H54 (cell line): ENCODE measurements at regions not wholly inside any gene's neighbourhood (a gene's known extent, or its start where the extent isn't known, plus 50 kb on each side); places are given as distances from the start of the nearest gene placed in this dataset.
"Not testable (repeated sequence)": the region's sequence is repeated elsewhere in the genome, so short reads cannot be mapped to it uniquely, and the experiment has no call there.

Source experiments
- DNase-seq: peaks from one replicate; pipeline ENCODE4 v3.0.0; 2011; ENCODE audit warnings: low spot score, mixed read lengths; ENCODE audit not compliant: insufficient read length
- FAIRE-seq: peaks from 3 replicates; lab custom pipeline; 2011; peaks lifted over from hg19 to GRCh38; lab: Jason Lieb, UNC
- POLR2A ChIP-seq: IDR thresholded peaks from 2 replicates; pipeline ENCODE4 v1.6.1; 2011; ENCODE audit warnings: low read depth, mild to moderate bottlenecking, low read length

DNA sequence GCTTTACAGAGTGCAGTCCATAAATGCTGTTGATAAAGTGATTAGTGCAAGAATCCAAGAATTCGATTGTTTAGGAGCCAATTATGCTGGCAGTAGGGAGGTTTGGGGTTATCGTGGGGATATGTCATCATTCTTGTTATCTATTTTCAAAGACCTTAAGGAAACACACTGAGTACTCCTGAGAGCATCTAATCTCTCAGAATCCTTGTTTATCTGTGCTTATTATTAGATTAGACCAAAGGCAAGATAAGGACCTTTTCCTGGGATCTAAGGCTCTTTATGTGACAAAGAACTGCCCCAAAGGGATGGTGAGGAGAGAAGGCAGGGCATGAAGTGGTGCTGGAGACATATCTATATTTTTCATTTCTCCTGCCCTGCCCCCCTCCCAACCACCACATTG lies 139.1 kb downstream of the TSEN15 start:
- no peak for DNase-seq
- TF ChIP-seq POLR2A: no peak
- no peak for FAIRE-seq

DNA sequence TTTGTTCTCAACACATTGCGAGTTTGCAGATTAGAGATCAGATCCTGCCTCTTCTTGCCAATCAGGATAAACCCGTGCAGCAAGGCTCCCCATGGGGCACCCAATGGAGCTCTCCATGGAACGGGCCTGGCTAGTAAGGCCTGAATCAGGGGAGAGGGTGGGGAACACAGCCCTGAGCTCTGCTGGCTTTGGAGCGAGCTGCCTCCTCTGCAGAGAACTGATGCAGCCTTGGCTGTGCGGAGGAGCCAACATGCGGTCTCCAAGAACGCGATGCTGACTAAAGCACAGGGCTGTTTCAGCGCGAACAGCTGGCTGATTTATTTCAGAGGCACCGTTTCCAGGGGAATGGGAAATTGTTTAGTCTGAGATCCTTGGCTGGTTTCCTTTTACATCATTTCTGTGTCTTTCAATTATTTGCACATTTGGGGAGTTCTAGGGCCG lies 139.7 kb downstream of the TSEN15 start:
- TF ChIP-seq POLR2A: no peak
- no peak for DNase-seq
- no peak for FAIRE-seq

DNA sequence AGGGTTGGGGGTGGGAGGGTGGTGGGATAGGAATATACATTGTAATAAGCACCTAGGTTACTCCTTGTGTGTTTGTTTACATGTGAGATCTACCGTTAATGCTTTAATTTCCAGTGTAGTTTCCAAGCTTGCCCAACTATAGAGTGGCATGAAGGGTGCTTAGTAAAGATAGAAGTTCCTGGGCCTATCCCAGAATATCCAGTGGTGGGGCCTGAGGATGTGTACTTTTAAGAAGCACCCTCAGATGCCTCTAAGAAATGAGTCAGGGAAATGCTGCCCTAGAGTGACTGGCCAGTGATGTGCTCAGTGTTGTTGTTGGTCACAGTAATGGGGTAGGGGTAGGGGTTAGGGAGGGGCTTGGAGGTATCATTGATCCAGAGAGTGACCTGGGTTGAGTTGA lies 141.3 kb downstream of the TSEN15 start:
- DNase-seq: no peak
- no peak for TF ChIP-seq POLR2A
- FAIRE-seq: no peak

DNA sequence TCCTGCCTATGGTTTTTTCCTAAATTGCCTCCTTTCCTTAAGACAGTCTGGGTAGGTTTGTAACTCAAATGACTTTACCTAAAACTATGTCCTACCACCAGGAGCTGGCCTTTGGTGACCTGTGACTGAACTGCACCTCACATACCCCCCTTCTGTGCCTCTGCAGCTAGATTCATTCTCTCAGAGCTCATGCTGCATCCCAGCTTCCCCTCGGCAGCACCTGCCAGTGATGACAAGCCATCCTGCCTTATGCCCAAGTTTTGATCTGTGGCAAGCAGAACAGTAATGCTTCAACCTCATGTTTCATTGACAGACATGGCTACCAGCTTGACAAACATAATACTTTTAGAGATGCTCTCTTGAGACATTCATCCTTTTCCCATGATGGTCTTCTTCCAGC lies 141.9 kb downstream of the TSEN15 start:
- FAIRE-seq (no peak), DNase-seq (no peak)
- no peak for TF ChIP-seq POLR2A

DNA sequence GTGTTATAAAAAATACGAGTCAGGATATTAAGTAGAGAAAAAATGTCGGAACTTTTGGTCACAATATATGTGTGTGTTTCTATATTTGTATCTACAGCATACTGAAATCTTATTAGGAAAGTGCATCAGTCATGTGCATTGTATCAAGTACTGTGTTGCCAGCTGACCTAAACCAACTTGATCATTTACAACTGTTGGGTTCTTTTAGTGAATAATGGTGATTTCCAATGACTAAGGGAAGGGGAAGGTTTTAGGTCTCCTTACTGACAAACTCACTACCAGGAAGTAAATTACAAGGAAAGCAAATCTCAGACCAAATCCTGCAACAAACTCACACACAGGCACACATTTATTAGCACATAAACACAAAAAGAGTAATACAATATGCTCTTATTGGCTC lies 142.7 kb downstream of the TSEN15 start:
- FAIRE-seq (no peak), DNase-seq (no peak)
- TF ChIP-seq POLR2A: no peak

DNA sequence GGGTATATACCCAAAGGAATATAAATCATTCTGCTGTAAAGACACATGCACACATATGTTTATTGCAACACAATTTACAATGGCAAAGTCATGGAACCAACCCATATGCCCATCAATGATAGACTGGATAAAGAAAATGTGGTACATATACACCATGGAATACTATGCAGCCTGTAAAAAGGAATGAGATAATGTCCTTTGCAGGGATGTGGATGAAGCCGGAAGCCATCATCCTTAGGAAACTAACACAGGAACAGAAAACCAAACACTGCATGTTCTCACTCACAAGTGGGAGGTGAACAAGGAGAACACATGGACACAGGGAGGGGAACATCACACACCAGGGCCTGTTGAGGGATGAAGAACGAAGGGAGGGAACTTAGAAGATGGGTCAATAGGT lies 144.2 kb downstream of the TSEN15 start:
- not testable (repeated sequence) for DNase-seq, FAIRE-seq

DNA sequence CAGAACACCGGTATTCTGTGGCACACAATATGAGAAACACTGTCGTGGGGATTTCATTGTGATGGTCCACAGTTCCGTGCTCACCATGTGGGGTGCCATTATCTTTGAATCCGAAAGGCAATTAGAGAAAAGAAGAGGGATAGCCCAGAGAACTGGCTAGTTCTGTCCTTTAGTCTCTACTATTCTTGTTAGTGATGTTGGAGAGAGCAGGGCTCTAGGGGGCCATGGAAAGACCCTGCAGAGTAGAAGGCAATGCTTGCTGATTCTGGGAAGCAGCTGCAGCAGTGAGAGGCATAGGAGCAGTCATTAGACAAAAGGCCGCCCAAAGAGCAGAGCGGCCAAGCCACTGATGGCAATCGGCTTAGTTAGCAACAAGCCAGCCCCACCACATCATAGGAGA lies 146.3 kb downstream of the TSEN15 start:
- DNase-seq (no peak), FAIRE-seq (no peak)
- TF ChIP-seq POLR2A: no peak

DNA sequence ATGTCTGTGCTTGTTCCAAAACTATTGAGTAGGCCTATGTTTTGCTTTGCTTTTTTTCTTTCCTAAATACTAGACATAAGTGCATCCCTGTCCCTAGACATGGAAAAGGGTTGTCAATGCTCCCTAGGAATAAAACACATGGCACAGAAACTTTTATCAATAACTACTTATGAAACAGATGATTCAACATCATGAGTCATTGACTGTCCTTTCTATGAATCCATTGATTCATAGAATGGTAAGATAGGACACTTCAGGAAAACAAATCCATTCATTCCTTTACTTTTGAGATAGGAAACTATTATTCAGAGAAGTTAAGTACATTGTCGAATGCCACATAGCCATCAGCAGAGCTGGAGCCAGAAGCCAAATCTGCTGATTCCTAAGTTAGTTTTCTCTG lies 147.5 kb downstream of the TSEN15 start:
- TF ChIP-seq POLR2A: no peak
- no peak for FAIRE-seq
- DNase-seq: no peak

DNA sequence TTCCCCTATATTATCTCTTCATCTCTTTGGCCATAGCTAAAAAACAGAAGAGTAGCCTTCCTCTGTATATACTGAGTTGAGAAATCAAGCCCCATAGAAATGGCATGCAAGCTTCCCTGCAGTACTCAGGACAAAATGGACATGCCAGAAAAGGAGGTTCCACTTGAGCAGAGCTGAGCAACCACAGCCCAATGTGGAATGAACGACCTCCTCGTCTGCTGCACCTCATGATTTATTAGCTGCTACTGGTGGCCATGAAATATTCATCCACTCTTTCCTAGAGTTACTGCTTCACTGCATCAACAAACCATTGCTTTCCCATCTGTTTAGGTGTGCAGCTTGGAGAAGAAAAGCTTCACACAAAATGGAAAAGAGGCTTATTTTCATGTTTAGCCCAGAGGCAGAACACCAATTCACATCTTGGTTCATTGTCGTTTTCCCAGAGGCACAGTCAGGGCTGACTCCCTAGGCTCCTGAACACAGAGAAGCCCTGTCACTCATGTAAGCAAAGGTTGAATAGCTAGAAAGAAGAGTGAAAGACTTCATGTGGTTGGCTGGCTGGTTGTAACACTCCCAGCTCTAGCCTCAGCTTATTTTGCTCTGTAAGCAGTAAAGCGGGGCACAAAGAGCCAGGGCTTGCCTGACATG lies 148.0 kb downstream of the TSEN15 start:
- no peak for TF ChIP-seq POLR2A
- DNase-seq (no peak), FAIRE-seq (no peak)

DNA sequence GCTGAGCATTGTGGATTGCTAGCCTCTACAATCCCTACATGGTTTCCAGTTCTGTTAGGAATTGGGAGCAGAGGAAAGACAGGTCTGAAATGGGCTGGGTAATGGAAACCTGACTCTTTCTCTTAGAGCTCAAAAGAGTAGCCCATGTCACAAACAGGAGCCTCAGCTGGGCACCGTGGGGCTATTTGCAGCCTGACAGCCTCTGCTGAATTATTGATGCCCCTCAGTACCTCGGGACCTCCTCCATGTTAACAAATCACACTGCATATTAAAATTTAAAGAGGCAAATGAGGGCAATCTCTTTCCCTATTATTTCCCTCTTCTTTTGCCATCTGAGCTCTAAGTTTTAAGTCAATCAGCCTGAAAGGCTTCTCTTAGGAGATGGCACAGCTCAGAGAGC lies 157.1 kb downstream of the TSEN15 start:
- FAIRE-seq (no peak), DNase-seq (no peak)
- no peak for TF ChIP-seq POLR2A

DNA sequence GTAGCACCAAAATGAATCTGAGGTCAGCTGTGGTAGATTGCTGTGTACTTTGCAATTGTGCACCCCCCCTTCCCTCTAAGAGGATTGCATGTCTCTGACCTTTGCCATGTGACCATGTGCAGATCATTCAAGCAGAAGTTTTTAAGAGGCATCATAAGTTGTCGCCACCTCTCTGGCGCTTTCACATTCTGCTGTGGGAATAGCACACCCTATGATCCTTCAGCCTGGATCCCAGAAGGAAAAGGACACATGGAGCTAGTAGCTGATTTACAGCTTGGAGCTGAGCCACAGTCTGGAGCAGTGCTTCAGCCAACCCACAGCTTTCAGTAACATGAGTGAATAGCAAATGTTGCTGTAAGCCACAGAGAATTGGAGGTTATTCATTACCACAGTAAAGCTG lies 158.5 kb downstream of the TSEN15 start:
- FAIRE-seq (no peak), DNase-seq (no peak)
- no peak for TF ChIP-seq POLR2A

DNA sequence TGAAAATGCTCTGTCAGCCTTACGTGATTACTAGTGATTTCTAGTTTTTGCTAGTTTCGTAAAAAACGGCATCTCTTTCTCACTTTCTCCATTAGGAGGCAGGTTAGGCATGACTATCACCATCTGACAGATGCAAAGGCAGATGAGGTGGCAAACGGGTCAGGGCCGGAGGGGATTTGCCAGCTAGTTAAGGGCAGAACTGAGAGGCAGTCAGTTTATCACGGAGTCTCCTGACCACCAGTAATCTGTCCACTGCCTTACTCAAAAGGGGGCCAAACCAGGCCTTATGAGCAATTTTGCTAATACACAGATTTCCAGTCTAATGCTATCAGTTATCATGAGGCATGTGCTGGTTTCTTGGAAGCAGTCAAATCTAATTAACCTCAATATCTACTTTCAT lies 159.3 kb downstream of the TSEN15 start:
- DNase-seq (no peak), FAIRE-seq (no peak)
- TF ChIP-seq POLR2A: no peak

DNA sequence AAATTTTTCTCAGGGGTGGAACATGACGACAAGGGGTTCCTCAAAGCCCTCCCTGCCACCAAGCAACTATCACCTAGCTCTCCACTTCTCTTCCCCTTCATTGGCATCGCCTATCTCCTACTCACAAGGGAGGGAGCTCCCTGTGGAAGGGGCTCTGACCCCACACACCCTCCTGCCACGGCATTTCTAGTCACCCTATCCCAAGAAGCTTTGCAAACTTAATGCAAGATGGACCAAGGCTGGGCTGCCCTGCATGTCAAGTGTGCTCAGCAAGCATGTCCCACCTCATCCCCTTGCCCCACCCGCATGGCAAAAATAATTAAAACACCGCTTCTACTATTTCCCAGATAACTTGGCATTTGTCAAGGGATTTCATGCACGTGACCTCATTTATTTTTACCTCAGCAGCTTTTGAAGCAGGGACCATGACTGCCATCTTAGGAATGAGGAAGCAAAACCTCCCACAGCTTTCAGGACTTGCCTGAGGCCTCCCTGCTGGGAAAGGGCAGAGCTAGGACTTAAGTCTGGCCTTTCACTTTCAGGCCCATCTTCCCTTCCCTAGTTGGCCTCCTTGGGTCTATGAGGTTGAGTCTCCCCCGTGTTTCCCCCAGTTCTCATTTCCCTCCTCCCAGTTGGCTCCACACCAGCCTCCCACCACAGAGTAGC lies 161.3 kb downstream of the TSEN15 start:
- FAIRE-seq (no peak), DNase-seq (peak; percentile 54)
- TF ChIP-seq POLR2A: no peak

DNA sequence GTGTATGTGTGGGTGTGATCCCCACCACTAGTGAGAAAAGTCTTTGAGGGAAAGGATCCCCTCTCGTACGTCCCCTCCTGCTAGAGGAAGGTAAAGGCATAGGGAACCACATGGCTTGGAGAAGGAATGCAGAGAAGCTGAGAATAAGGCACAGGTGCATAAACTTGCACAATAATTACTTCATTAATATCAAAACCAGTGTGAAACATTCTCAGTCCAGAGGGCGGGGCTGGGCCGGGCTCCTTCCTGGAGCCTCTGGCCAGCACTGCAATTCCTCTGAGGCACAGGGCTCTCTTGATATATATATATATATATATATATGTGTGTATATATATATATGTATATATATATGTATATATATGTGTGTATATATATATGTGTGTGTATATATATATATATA lies 162.6 kb downstream of the TSEN15 start:
- DNase-seq (no peak), FAIRE-seq (no peak)
- TF ChIP-seq POLR2A: no peak

DNA sequence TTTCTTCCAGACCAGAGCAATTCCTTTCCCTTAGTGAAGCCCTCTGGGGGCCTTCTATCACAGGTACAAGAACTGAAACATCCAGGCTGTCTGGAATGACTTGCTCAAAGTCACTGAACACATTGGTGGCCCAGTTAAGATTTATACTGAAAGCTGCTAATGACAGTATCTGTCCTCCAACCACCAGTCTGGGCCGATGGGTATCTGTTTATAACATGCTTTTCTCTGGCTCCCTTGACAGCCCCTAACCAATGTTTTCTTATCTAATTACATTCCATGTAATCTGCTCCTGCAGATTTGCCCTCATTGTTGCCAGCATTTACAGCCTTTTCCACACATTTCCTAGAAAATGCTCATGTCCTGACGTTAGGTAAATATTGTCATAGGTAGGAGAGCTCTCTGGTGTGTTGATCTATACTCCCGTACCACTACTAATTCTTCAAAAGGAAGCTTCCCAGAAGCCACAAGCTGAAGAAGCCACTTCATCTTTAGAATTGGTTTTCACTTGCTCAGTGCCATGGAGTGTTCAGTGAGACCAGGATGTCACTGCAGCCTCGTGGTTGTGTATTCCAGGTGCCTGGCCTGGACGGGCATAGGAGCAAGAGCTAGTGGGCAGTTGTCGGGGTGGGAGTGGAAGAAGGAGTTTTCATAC lies 163.9 kb downstream of the TSEN15 start:
- FAIRE-seq (no peak), DNase-seq (no peak)
- no peak for TF ChIP-seq POLR2A
